ENCODE measurements at regions not wholly inside any gene's neighbourhood (a gene's known extent, or its start where the extent isn't known, plus 50 kb on each side); places are given as distances from the start of the nearest gene placed in this dataset.

DNA sequence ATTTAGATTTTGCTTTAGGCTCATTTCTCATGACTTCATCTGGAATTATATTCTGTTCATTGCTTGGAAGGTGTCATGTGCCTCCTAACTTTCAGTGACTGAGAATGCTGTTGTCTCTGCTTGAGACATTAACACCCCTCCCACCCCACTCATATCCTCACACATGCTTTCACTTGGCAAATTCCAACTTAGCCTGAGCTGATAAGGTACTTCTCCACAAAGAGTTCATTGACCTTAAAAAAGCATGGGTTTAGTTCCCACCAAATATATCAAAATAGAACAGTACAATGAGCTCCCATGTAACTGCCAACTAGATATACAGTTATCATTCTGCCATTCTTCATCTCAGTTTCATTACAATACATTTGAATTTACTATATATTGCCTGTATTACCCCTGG is 576.5 kb upstream of the ADGRL2 start:
- TF ChIP-seq, protein P1, sequence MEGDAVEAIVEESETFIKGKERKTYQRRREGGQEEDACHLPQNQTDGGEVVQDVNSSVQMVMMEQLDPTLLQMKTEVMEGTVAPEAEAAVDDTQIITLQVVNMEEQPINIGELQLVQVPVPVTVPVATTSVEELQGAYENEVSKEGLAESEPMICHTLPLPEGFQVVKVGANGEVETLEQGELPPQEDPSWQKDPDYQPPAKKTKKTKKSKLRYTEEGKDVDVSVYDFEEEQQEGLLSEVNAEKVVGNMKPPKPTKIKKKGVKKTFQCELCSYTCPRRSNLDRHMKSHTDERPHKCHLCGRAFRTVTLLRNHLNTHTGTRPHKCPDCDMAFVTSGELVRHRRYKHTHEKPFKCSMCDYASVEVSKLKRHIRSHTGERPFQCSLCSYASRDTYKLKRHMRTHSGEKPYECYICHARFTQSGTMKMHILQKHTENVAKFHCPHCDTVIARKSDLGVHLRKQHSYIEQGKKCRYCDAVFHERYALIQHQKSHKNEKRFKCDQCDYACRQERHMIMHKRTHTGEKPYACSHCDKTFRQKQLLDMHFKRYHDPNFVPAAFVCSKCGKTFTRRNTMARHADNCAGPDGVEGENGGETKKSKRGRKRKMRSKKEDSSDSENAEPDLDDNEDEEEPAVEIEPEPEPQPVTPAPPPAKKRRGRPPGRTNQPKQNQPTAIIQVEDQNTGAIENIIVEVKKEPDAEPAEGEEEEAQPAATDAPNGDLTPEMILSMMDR (IDR thresholded peaks at IDR 0.05): no peak
- no peak for TF ChIP-seq POLR2AphosphoS5 (IDR thresholded peaks at IDR 0.05)
- no peak for TF ChIP-seq POLR2A (IDR thresholded peaks at IDR 0.05)

All from breast epithelium (tissue), 3 donors.